Mesendoderm (in vitro differentiated cells): ENCODE measurements at regions not wholly inside any gene's neighbourhood (a gene's known extent, or its start where the extent isn't known, plus 50 kb on each side); places are given as distances from the start of the nearest gene placed in this dataset.

Source experiments
- DNase-seq: peaks from one replicate; pipeline ENCODE4 v3.0.0; 2013
- H2AK5ac ChIP-seq: 2 replicates; pipeline ENCODE4 v1.6.1; 2013; ENCODE audit warnings: low read length, inconsistent platforms
- H2BK120ac ChIP-seq: 2 replicates; pipeline ENCODE4 v1.6.1; 2013; ENCODE audit warnings: low read depth, mild to moderate bottlenecking, low read length, moderate library complexity, mixed read lengths
- H2BK15ac ChIP-seq: replicated peaks from 2 replicates; pipeline ENCODE4 v1.6.1; 2013; ENCODE audit warnings: low read depth, mild to moderate bottlenecking, moderate library complexity
- H2BK5ac ChIP-seq: 2 replicates; pipeline ENCODE4 v1.6.1; 2013; ENCODE audit warnings: low read length, inconsistent platforms
- H3K18ac ChIP-seq: 2 replicates; pipeline ENCODE4 v1.6.1; 2013; ENCODE audit warnings: mild to moderate bottlenecking, low read length, mixed read lengths
- H3K23ac ChIP-seq: one replicate; pipeline ENCODE4 v1.6.1; 2013; ENCODE audit warnings: low read length
- H3K27ac ChIP-seq: 2 replicates; pipeline ENCODE4 v1.5.1; 2013; ENCODE audit warnings: low read depth, mild to moderate bottlenecking, inconsistent platforms, low read length, moderate library complexity
- H3K27me3 ChIP-seq: 2 replicates; pipeline ENCODE4 v1.6.1; 2013; ENCODE audit warnings: low read length, control low read depth, mild to moderate bottlenecking, inconsistent platforms; ENCODE audit not compliant: insufficient read depth, poor library complexity
- H3K36me3 ChIP-seq: 2 replicates; pipeline ENCODE4 v1.6.1; 2013; ENCODE audit warnings: low read length, inconsistent platforms; ENCODE audit not compliant: control insufficient read depth, insufficient read depth
- H3K4ac ChIP-seq: one replicate; pipeline ENCODE4 v1.6.1; 2013; ENCODE audit warnings: low read depth, mild to moderate bottlenecking, low read length, moderate library complexity
- H3K4me1 ChIP-seq: 2 replicates; pipeline ENCODE4 v1.6.1; 2013; ENCODE audit warnings: low read depth, low read length, inconsistent platforms; ENCODE audit not compliant: control insufficient read depth
- H3K4me2 ChIP-seq: 2 replicates; pipeline ENCODE4 v1.6.1; 2013; ENCODE audit warnings: low read length
- H3K4me3 ChIP-seq: 2 replicates; pipeline ENCODE4 v1.5.1; 2013; ENCODE audit warnings: mild to moderate bottlenecking, low read length
- H3K56ac ChIP-seq: one replicate; pipeline ENCODE4 v1.6.1; 2013; ENCODE audit warnings: low read length
- H3K79me1 ChIP-seq: 2 replicates; pipeline ENCODE4 v1.6.1; 2013; ENCODE audit warnings: low read length, inconsistent platforms
- H3K79me2 ChIP-seq: 2 replicates; pipeline ENCODE4 v1.6.1; 2013; ENCODE audit warnings: mild to moderate bottlenecking, low read length; ENCODE audit not compliant: control insufficient read depth, insufficient read depth
- H3K9ac ChIP-seq: 2 replicates; pipeline ENCODE4 v1.6.1; 2013; ENCODE audit warnings: low read length, inconsistent platforms
- H4K5ac ChIP-seq: one replicate; pipeline ENCODE4 v1.6.1; 2013; ENCODE audit warnings: low read length
- H4K8ac ChIP-seq: one replicate; pipeline ENCODE4 v1.6.1; 2013; ENCODE audit warnings: low read depth, mild to moderate bottlenecking, control low read depth, low read length, moderate library complexity
- WGBS: extraction: QIAGEN DNeasy Blood & Tissue Kit; methylation state at CpG from one replicate; pipeline ENCODE4 v1.1.7; 2013; ENCODE audit warnings: low lambda C conversion rate, missing lambda C conversion rate; ENCODE audit not compliant: insufficient coverage; ENCODE audit errors: extremely low coverage; 5-methylcytosine and 5-hydroxymethylcytosine counted together

DNA sequence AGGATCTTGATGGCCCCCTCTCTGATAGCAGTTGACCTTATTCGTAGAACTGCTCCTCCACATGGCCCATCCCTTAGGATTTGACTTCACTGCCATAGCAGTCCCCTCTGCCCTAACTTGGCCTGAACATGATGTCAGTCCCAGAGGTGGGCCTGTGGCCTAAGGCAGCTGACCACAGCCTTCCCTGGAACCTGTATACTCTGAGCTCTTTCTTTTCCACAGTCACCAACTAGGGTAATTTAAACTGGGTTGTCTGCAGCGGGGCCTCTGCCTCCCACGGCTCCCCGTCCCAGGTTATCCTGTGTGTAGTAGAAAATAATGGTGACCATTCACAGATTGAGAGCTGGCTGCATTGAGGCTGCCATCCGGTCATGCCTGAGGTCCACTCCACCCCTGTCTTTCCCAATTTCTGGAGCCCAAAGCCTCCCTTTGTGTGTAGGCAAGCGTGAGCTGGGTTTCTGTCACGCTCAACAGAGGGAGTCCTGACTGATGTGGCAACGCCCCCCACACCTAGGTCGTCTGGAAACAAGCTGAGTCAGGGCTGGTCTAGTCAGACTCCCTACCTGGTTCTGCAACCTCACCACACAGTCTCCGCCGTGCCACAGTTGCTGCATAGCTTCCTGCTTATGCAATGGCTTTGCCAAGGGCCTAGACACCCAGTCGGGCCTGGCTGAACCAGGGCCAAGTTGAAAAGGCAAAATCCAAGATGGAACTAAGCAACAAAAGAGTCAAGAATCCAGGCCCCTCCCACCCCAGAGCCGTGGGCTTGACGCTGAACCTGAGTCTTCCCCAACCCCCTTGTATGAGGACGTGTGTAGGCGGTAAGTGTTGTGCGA lies 284.5 kb downstream of the XXYLT1 start:
- H3K18ac ChIP-seq = no peak overlapping the region
- no peak overlapping the region for H2BK120ac ChIP-seq
- H2BK15ac ChIP-seq = no peak overlapping the region
- no CpG with 5 or more reads among the region's 17 CpGs for WGBS
- H3K27ac ChIP-seq = no peak overlapping the region
- no peaks in the 10 kb centered on the region for H3K4me1 ChIP-seq
- no peaks in the 10 kb centered on the region for H3K36me3 ChIP-seq
- H3K79me1 ChIP-seq = no peaks in the 10 kb centered on the region
- no peak overlapping the region for H3K4me3 ChIP-seq
- no peak overlapping the region for H3K4ac ChIP-seq
- no peak overlapping the region for H4K8ac ChIP-seq
- H4K5ac ChIP-seq = no peak overlapping the region
- H3K4me2 ChIP-seq = no peak overlapping the region
- H3K56ac ChIP-seq = no peak overlapping the region
- no peak overlapping the region for H2AK5ac ChIP-seq
- H3K23ac ChIP-seq = no peak overlapping the region
- no peak for DNase-seq
- no peaks in the 10 kb centered on the region for H3K27me3 ChIP-seq
- H3K9ac ChIP-seq = no peak overlapping the region
- no peak overlapping the region for H2BK5ac ChIP-seq
- H3K79me2 ChIP-seq = no peaks in the 10 kb centered on the region

DNA sequence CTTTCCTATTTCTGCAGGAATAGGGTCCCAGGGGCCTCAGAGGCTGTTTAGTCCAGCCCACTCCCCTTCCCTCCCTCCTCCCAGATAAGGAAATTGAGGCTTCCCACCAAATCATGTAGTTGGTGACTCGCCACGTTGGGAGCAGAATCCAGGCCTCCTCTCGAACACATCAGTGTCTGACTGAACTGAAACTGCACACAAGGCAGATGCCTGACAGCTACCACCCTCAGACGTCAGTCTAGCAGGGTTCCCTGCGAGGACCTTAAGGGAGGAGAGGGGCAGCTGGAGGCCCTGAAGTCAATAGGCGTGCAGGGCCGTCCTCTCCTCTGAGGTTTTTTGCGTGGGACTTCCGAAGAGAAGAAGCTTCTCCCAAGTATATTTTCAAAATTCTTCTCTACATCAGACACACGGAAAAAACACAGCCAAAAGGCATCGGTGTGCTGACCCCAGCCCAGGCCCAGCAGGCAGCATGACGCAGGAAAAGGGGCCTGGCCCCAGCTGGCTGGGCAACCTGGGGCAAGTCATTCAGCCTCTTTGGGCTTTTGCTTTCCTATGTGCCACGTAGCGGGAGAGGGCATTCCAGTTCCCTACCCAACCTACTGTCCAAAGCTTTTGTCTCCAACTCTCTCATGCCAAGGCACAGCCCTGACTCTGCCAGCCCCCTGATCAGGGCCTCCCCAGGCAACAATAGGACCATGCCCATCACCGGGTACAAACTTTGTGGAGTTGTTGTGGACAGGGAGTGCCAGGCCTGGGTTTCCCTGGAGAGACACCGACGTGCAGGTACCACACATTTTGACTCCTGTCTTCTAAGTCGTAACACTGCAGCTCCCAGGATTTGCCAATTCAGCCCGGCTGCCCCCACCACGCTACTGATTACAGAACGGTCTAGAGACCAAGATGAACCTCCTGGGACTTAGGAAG lies 283.1 kb downstream of the XXYLT1 start:
- Histone ChIP-seq H3K4me2 (no peak overlapping the region), H3K4me3 (no peak overlapping the region), H3K23ac (no peak overlapping the region), H3K36me3 (no peaks in the 10 kb centered on the region), H2BK120ac (no peak overlapping the region), H3K79me2 (no peaks in the 10 kb centered on the region), H3K4me1 (no peaks in the 10 kb centered on the region), H3K4ac (no peak overlapping the region), H3K56ac (no peak overlapping the region), H2BK5ac (no peak overlapping the region), H4K8ac (no peak overlapping the region), H3K27me3 (no peaks in the 10 kb centered on the region), H3K27ac (no peak overlapping the region), H4K5ac (no peak overlapping the region), H2AK5ac (no peak overlapping the region), H3K18ac (no peak overlapping the region), H3K79me1 (no peaks in the 10 kb centered on the region), H2BK15ac (no peak overlapping the region), H3K9ac (no peak overlapping the region)
- WGBS = no CpG with 5 or more reads among the region's 21 CpGs
- no peak for DNase-seq

DNA sequence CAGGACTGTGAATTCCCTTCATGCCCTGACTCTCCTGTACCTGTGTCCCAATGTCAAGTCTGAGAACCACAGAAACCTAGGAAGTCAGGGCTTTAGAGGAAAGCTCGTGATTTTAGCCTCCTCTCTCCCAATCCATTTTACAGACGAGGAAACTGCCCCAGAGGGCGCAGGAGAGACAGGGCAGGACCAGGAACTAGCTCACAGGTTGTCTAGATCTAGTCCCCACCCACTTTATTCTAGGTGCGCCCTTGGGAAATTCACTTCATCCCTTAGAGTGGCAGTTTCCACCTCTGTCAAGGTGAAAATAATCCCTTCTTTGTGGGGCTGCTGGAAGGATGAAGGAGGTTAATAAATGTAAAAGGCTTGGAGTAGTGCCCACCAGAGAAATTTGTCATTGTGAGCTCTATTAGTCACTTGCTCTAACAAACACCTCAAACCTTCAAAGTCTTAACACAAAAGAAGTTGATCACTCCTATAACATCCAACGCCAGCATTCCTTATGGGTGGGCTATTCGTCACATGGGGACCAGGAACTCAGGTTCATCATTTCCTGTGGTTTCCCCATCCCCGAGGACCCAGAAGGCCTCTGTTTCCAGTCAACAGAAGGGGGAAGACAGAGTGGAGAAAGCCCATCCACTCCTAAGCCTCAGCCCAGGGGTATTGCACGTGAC lies 282.3 kb downstream of the XXYLT1 start:
- H3K4me2 ChIP-seq = no peak overlapping the region
- H4K8ac ChIP-seq = no peak overlapping the region
- H3K4ac ChIP-seq = no peak overlapping the region
- no peak overlapping the region for H3K4me3 ChIP-seq
- H3K27ac ChIP-seq = no peak overlapping the region
- DNase-seq = no peak
- H2BK5ac ChIP-seq = no peak overlapping the region
- H2BK15ac ChIP-seq = no peak overlapping the region
- H3K79me1 ChIP-seq = no peaks in the 10 kb centered on the region
- H2BK120ac ChIP-seq = no peak overlapping the region
- no peak overlapping the region for H3K23ac ChIP-seq
- no peak overlapping the region for H3K56ac ChIP-seq
- H3K9ac ChIP-seq = no peak overlapping the region
- H3K4me1 ChIP-seq = no peaks in the 10 kb centered on the region
- H2AK5ac ChIP-seq = no peak overlapping the region
- WGBS = no CpG with 5 or more reads among the region's 8 CpGs
- H3K36me3 ChIP-seq = no peaks in the 10 kb centered on the region
- H3K79me2 ChIP-seq = no peaks in the 10 kb centered on the region
- H3K18ac ChIP-seq = no peak overlapping the region
- H3K27me3 ChIP-seq = no peaks in the 10 kb centered on the region
- no peak overlapping the region for H4K5ac ChIP-seq

DNA sequence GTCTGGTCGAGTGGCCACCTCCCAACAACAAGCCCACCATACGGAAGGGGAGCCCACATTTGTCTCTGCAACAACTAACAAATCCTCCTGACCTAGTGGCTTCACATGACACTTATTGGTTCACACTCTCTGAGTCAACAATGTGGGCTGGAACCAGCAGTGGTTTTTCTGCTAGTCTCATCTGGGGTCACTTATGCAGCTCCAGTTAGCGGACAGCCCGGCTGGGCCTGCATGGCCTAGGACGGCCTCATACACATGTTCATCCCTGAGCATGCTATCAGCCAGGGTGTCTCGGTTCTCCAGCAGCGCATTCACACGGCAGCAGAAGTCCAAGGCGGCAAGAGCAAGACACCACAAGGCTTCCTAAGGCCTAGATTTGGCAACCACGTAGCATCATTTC lies 281.7 kb downstream of the XXYLT1 start:
- H4K5ac ChIP-seq = no peak overlapping the region
- H3K79me1 ChIP-seq = no peaks in the 10 kb centered on the region
- no CpG with 5 or more reads among the region's 10 CpGs for WGBS
- no peaks in the 10 kb centered on the region for H3K79me2 ChIP-seq
- H3K4me2 ChIP-seq = no peak overlapping the region
- no peak overlapping the region for H3K27ac ChIP-seq
- H3K4ac ChIP-seq = no peak overlapping the region
- H2BK120ac ChIP-seq = no peak overlapping the region
- H3K56ac ChIP-seq = no peak overlapping the region
- DNase-seq = no peak
- no peak overlapping the region for H2BK5ac ChIP-seq
- no peak overlapping the region for H4K8ac ChIP-seq
- H3K9ac ChIP-seq = no peak overlapping the region
- no peak overlapping the region for H2AK5ac ChIP-seq
- no peak overlapping the region for H2BK15ac ChIP-seq
- H3K23ac ChIP-seq = no peak overlapping the region
- H3K4me1 ChIP-seq = no peaks in the 10 kb centered on the region
- H3K4me3 ChIP-seq = no peak overlapping the region
- H3K36me3 ChIP-seq = no peaks in the 10 kb centered on the region
- no peak overlapping the region for H3K18ac ChIP-seq
- no peaks in the 10 kb centered on the region for H3K27me3 ChIP-seq

DNA sequence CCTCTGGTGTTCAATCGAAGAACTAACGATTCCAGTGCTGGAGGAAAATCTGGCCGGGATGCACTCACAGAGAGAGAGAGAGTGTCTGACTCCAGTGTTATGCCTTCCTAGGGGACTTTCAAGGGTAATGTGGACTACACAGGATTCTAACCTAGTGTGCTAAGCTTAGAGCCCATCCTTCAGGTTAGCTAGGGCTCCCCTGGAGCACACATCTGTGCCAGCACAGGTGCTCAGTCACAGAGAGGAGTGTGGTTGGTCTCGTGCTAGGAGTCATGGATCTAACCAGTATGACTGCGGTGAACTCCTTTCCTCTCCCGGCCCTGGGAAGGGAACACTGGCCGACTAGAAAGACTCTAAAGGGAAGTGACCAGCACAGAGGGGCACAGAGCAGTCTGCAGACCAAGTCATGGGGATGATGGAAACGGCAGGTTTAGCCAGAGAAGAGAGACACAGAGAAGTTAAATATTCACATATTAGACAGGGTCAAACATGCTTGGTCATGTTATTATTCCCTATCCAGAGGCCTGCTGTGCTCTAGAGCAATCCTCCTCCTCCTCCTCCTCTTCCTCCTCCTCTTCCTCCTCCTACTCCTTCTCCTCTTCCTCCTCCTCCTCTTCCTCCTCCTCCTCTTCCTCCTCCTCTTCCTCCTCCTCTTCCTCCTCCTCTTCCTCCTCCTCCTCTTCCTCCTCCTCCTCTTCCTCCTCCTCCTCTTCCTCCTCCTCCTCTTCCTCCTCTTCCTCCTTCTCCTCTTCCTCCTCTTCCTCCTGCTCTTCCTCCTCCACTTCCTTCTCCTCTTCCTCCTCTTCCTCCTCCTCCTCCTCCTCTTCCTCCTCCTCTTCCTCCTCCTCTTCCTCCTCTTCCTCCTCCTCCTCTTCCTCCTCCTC lies 280.3 kb downstream of the XXYLT1 start:
- Histone ChIP-seq H3K79me2 (no peaks in the 10 kb centered on the region), H3K9ac (no peak overlapping the region), H3K4ac (no peak overlapping the region), H3K4me1 (no peaks in the 10 kb centered on the region), H2BK5ac (no peak overlapping the region), H3K56ac (no peak overlapping the region), H3K4me3 (no peak overlapping the region), H2BK15ac (no peak overlapping the region), H3K36me3 (no peaks in the 10 kb centered on the region), H3K18ac (no peak overlapping the region), H2AK5ac (no peak overlapping the region), H3K4me2 (no peak overlapping the region), H3K23ac (no peak overlapping the region), H3K27me3 (no peaks in the 10 kb centered on the region), H3K27ac (no peak overlapping the region), H4K5ac (no peak overlapping the region), H4K8ac (no peak overlapping the region), H2BK120ac (no peak overlapping the region), H3K79me1 (no peaks in the 10 kb centered on the region)
- no peak for DNase-seq
- WGBS = no CpG with 5 or more reads among the region's 8 CpGs
